ENCODE measurements at regions not wholly inside any gene's neighbourhood (a gene's known extent, or its start where the extent isn't known, plus 50 kb on each side); places are given as distances from the start of the nearest gene placed in this dataset.
"Not testable (repeated sequence)": the region's sequence is repeated elsewhere in the genome, so short reads cannot be mapped to it uniquely, and the experiment has no call there.

GRCh38 chr4:77505275-77505957 lies 100.2 kb upstream of the CXCL13 start:
- no peak for DNase-seq (ENCODE audit: low read depth in 3 of 3)

- DNase-seq (ENCODE audit: low read depth in 3 of 3), result no peak
Observed at GRCh38 chr4:77505958-77506319, 99.7 kb upstream of the CXCL13 start.

- DNase-seq (ENCODE audit: low read depth in 3 of 3), result no peak
Observed at GRCh38 chr4:77510367-77510766, 95.3 kb upstream of the CXCL13 start.

GRCh38 chr4:77525538-77525937 lies 80.1 kb upstream of the CXCL13 start:
- DNase-seq (ENCODE audit: low read depth in 3 of 3), result no peak

GRCh38 chr4:77527900-77528299 lies 77.7 kb upstream of the CXCL13 start:
- DNase-seq (ENCODE audit: low read depth in 3 of 3), result not testable (repeated sequence)

- no peak for DNase-seq (ENCODE audit: low read depth in 3 of 3)
Observed at GRCh38 chr4:77538144-77538543, 67.5 kb upstream of the CXCL13 start.

- DNase-seq (ENCODE audit: low read depth in 3 of 3), result no peak
Observed at GRCh38 chr4:77538574-77539157, 67.0 kb upstream of the CXCL13 start.

Data from stimulated activated CD4-positive, alpha-beta T cell treated with anti-CD3 and anti-CD28 coated beads, TNF-alpha, amount 100 ng/mL, for 24 hours (primary cell).